Heart right ventricle (tissue), 16 donors: ENCODE measurements at regions not wholly inside any gene's neighbourhood (a gene's known extent, or its start where the extent isn't known, plus 50 kb on each side); places are given as distances from the start of the nearest gene placed in this dataset.

ENCODE experiments used
- ATAC-seq, 8 donors: fragments of 200-7000 bp; cut with Tn5 transposase; one replicate each; pipeline ENCODE4 v1.9.1; 2020; ENCODE audit warnings: mild to moderate bottlenecking in 8 of 8, moderate library complexity in 8 of 8, moderate number of reproducible peaks in 1 of 8
- DNase-seq, 2 donors: peaks; one replicate each; pipeline ENCODE4 v3.0.0-alpha.2; 2020
- H3K27ac ChIP-seq, 10 donors: fragments of 200-600 bp; sonication (generic) in 2 of 10; one replicate each; pipeline versions ENCODE4 v1.5.0 to v1.8.0; 2020 to 2022; ENCODE audit warnings: mild to moderate bottlenecking in 3 of 10
- H3K27me3 ChIP-seq, 7 donors: fragments of 200-600 bp; one replicate each; pipeline ENCODE4 v1.8.0; 2021 to 2022; ENCODE audit warnings: mild to moderate bottlenecking in 2 of 7
- H3K36me3 ChIP-seq, 9 donors: fragments of 200-600 bp; sonication (generic) in 1 of 9; one replicate each; pipeline versions ENCODE4 v1.5.0 to v1.8.0; 2020 to 2022; ENCODE audit warnings: mild to moderate bottlenecking in 2 of 9
- H3K4me1 ChIP-seq, 9 donors: fragments of 200-600 bp; sonication (generic) in 1 of 9; one replicate each; pipeline versions ENCODE4 v1.5.0 to v1.8.0; 2020 to 2022; ENCODE audit warnings: mild to moderate bottlenecking in 4 of 9
- H3K4me3 ChIP-seq, 10 donors: fragments of 200-600 bp; sonication (generic) in 2 of 10; one replicate each; pipeline versions ENCODE4 v1.5.0 to v1.8.0; 2020 to 2022; ENCODE audit warnings: mild to moderate bottlenecking in 7 of 10, moderate library complexity in 2 of 10
- H3K9me3 ChIP-seq, 11 donors: fragments of 200-600 bp in 10 of 11; sonication (generic) in 2 of 11; one replicate each; pipeline versions ENCODE4 v1.5.0 to v1.8.0; 2013 to 2022; ENCODE audit warnings: mild to moderate bottlenecking in 2 of 11, control low read depth in 1 of 11, moderate library complexity in 1 of 11
- WGBS, 2 donors: extraction: QIAGEN DNeasy Blood & Tissue Kit; methylation state at CpG; one replicate each; pipeline ENCODE4 v1.1.7; 2013; ENCODE audit warnings: inconsistent platforms in 1 of 2; 5-methylcytosine and 5-hydroxymethylcytosine counted together
- intact Hi-C, 10 donors: fragments of 100-400 bp; cut with DNase I; formaldehyde crosslinking; loops; one replicate each; pipeline versions ENCODE4 v1.11.1 to v1.14.2; 2022
- TF ChIP-seq, protein P1 (sequence below), 9 donors: fragments of 200-600 bp; sonication (generic) in 2 of 9; IDR thresholded peaks; one replicate each; pipeline versions ENCODE4 v1.5.0 to v1.8.0; 2021 to 2022; ENCODE audit warnings: antibody characterized with exemption in 9 of 9, mild to moderate bottlenecking in 5 of 9, moderate library complexity in 1 of 9
- donor health status: Arrhythmogenic right ventricular cardiomyopathy.
- donor health status: ischemic (EF 13 %, LVEDD 7.1; RV severe dilation, severe dysfunction).
- donor health status: healthy with polysubstance abuse.
- donor health status: DM: no; HTN: yes; CAD: no.
- donor health status: DM: no; HTN: no; CAD: no.
- donor health status: ischemic (EF 25% LVEDD 6.9; RV normal size, moderate dysfunction).
- donor health status: ischemic (EF 25% LVEDD 5.7; RV mildly dilated, moderate dysfunction).
- donor health status: healthy.
- donor health status: DM: yes; HTN: yes; CAD: no.
- donor health status: Ischemic cardiomyopathy.
- donor health status: ischemic (EF 35%, LVEDD 5.7; RV mildly dilated, moderate dysfunction).
- donor health status: nonischemic (EF 11% LVEDD 7.7; RV severe dilation, severe dysfunction).
- donor health status: DM: yes; HTN: yes; CAD: no.
- donor health status: PGD.
- donor health status: ischemic (EF 29% LVEDD 5.4; RV normal size, mild dysfunction).
- donor health status: nonischemic (EF 23%, LVEDD 6.1; RV moderate dilation, normal function).

DNA sequence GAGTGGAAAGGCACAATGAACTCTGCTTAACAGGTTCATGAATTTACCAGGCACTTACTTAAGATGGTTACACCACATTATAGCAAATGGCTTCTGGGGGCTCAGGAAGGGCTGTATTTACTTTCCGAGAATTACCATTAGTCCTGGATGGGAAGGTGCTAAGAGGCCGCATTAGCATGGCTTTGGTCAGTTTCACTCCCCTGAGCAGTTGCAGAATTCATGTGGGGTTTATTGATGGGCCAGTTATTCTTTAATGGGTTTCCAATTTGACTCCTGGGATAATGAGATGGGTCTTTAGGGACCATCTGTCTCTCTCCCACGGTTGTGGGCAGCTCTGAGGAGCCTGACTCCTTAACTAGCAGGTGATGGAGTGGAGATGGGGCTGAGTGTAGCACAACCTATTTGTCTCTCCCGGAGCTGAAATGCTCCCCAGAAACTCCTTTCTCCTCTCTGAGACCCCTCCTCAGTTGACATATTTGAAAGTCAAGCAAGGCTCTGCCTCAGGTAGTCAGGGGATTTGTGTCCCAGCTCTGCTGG is 652.5 kb downstream of the HS3ST4 start:
- Histone ChIP-seq H3K27me3 (peaks cover 0 to 7% (median 0%) of the 10 kb centered on the region in 7 donors), H3K4me1 (no peaks in the 10 kb centered on the region), H3K4me3 (no peak overlapping the region), H3K9me3 (no peaks in the 10 kb centered on the region), H3K36me3 (no peaks in the 10 kb centered on the region), H3K27ac (no peak overlapping the region)
- no peak for DNase-seq
- WGBS, 2 donors, result 59 to 63% methylated on average over 4 of the region's 4 CpGs
- TF ChIP-seq, protein P1, sequence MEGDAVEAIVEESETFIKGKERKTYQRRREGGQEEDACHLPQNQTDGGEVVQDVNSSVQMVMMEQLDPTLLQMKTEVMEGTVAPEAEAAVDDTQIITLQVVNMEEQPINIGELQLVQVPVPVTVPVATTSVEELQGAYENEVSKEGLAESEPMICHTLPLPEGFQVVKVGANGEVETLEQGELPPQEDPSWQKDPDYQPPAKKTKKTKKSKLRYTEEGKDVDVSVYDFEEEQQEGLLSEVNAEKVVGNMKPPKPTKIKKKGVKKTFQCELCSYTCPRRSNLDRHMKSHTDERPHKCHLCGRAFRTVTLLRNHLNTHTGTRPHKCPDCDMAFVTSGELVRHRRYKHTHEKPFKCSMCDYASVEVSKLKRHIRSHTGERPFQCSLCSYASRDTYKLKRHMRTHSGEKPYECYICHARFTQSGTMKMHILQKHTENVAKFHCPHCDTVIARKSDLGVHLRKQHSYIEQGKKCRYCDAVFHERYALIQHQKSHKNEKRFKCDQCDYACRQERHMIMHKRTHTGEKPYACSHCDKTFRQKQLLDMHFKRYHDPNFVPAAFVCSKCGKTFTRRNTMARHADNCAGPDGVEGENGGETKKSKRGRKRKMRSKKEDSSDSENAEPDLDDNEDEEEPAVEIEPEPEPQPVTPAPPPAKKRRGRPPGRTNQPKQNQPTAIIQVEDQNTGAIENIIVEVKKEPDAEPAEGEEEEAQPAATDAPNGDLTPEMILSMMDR (IDR thresholded peaks at IDR 0.05), result no peak
- intact Hi-C loops, result loop anchor here in 1 of 10 donors (10.0 kb wide), 1 partner anchor 1050 kb away; no protein-coding TSS in a partner anchor
- ATAC-seq, result no peak

DNA sequence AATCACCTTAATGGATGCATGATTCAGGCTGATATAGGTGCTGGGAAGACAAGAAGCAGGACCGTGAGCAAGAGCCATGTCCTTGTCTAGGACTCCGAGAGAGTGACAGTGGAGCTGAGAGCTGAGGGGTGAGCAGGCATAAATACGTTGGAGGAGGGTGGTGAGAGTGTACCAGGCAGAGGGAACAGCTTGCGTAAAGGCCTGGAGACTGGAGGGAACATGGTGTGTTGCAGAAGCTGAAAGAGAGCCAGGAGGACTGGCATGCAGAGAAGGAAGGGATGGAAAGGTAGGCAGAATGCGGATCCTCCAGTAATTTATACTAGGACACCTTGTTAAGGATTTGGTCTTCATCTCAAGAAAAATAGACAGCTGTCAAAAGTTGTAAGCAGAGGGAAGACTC is 653.2 kb downstream of the HS3ST4 start:
- H3K27ac ChIP-seq, result no peak overlapping the region
- no peaks in the 10 kb centered on the region for H3K4me1 ChIP-seq
- TF ChIP-seq, protein P1 (IDR thresholded peaks at IDR 0.05), result no peak
- no peak overlapping the region for H3K4me3 ChIP-seq
- no peaks in the 10 kb centered on the region for H3K36me3 ChIP-seq
- DNase-seq, result no peak
- peaks cover 0 to 7% (median 0%) of the 10 kb centered on the region in 7 donors for H3K27me3 ChIP-seq
- intact Hi-C loops, result loop anchor here in 1 of 10 donors (10.0 kb wide), 1 partner anchor 1050 kb away; no protein-coding TSS in a partner anchor
- no peak for ATAC-seq
- 77 to 78% methylated on average over 5 of the region's 5 CpGs for WGBS, 2 donors
- H3K9me3 ChIP-seq, result no peaks in the 10 kb centered on the region

DNA sequence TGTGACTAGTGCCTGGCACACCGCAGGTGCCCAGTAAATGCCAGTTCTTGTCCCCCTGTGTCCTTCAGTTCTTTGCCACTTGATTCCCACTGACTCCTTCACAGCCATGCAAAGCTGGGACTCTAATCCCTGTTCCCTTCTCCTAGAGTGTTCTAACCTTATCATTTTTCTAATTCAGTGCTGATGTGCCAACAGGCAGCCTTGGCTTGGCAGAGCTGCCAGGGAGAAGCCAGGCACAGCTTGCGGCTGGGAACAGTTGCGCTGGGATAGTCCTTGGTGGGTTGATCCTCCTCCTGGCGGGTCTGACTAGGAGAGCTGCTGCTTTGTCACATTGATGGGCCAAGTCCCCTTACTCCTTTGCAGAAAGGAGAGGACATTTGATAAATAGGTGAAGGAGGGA is 654.2 kb downstream of the HS3ST4 start:
- 56 to 76% methylated on average over 4 of the region's 4 CpGs for WGBS, 2 donors
- Histone ChIP-seq H3K9me3 (peaks cover 0 to 9% (median 0%) of the 10 kb centered on the region in 11 donors), H3K4me1 (no peaks in the 10 kb centered on the region), H3K27me3 (peaks cover 0 to 7% (median 0%) of the 10 kb centered on the region in 7 donors), H3K4me3 (no peak overlapping the region), H3K36me3 (no peaks in the 10 kb centered on the region), H3K27ac (no peak overlapping the region)
- no peak for DNase-seq
- intact Hi-C loops, result loop anchor here in 1 of 10 donors (10.0 kb wide), 1 partner anchor 1049 kb away; no protein-coding TSS in a partner anchor
- TF ChIP-seq, protein P1 (IDR thresholded peaks at IDR 0.05), result no peak
- peak in 1 of 8 donors; percentile 37 for ATAC-seq

DNA sequence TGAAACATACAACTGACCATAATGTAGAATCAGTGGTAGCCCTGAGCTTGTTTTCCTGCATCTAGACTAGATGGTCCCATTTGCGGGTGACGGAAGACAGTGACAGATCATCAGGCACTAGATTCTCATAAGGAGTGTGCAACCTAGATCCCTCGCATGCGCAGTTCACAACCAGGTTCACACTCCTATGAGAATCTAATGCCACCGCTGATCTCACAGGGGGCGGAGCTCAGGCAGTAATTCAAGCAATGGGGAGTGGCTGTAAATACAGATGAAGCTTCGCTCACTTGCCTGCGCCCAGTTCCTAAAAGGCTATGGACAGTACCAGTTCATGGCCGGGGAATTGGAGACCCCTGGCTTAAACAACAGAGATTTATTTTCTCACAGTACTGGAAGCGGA is 656.3 kb downstream of the HS3ST4 start:
- intact Hi-C loops, result loop anchor here in 1 of 10 donors (10.0 kb wide), 1 partner anchor 1047 kb away; no protein-coding TSS in a partner anchor
- no peak for DNase-seq
- Histone ChIP-seq H3K36me3 (no peaks in the 10 kb centered on the region), H3K27ac (no peak overlapping the region), H3K27me3 (peaks cover 0 to 7% (median 0%) of the 10 kb centered on the region in 7 donors), H3K4me3 (no peak overlapping the region), H3K9me3 (peaks cover 0 to 13% (median 0%) of the 10 kb centered on the region in 11 donors), H3K4me1 (no peaks in the 10 kb centered on the region)
- 83 to 92% methylated on average over 10 of the region's 10 CpGs for WGBS, 2 donors
- TF ChIP-seq, protein P1 (IDR thresholded peaks at IDR 0.05), result no peak
- ATAC-seq, result no peak
